WTC11 (cell line): ENCODE measurements at regions not wholly inside any gene's neighbourhood (a gene's known extent, or its start where the extent isn't known, plus 50 kb on each side); places are given as distances from the start of the nearest gene placed in this dataset.
A peak's percentile ranks its signal among the peaks of the same experiment; 100 is the strongest.

Experiments used
- ATAC-seq: fragments of 200-7000 bp; cut with Tn5 transposase; 2 replicates; pipeline ENCODE4 v1.10.0; 2021; ENCODE audit warnings: mild to moderate bottlenecking, moderate library complexity
- CTCF ChIA-PET: fragments of 300-600 bp; sonication (Branson Sonifier 250); formaldehyde crosslinking; loops from one replicate; lab custom pipeline; 2021; ENCODE audit warnings: antibody characterized with exemption; lab: Charles Lee
- POLR2A ChIA-PET: fragments of 350-600 bp; sonication (Branson Sonifier 250); formaldehyde crosslinking; loops from one replicate; lab custom pipeline; 2021; ENCODE audit warnings: antibody characterized with exemption; lab: Charles Lee
- DNase-seq: peaks from one replicate; pipeline ENCODE4 v3.0.0; 2021; ENCODE audit warnings: low spot score
- H3K27ac Mint-ChIP-seq: 2 replicates; pipeline ENCODE4 v1.8.0; 2021; ENCODE audit warnings: mixed read lengths
- H3K27me3 Mint-ChIP-seq: 2 replicates; pipeline ENCODE4 v1.8.0; 2021; ENCODE audit warnings: low read depth, mild to moderate bottlenecking, moderate library complexity, mixed read lengths
- H3K36me3 Mint-ChIP-seq: 2 replicates; pipeline ENCODE4 v1.8.0; 2021; ENCODE audit warnings: mixed read lengths
- H3K4me1 Mint-ChIP-seq: 2 replicates; pipeline ENCODE4 v1.8.0; 2022; ENCODE audit warnings: mixed read lengths
- H3K4me3 Mint-ChIP-seq: 2 replicates; pipeline ENCODE4 v1.8.0; 2021; ENCODE audit warnings: mild to moderate bottlenecking, moderate library complexity, mixed read lengths
- H3K9me3 Mint-ChIP-seq: 2 replicates; pipeline ENCODE4 v1.8.0; 2021; ENCODE audit warnings: mixed read lengths
- CDX4 ChIP-seq: fragments of 250-450 bp; sonication (Bioruptor Pico); IDR thresholded peaks from 2 replicates; pipeline ENCODE4 v1.9.0; 2021; ENCODE audit warnings: moderate library complexity, mild to moderate bottlenecking, inconsistent platforms, borderline replicate concordance
- CREM ChIP-seq: sonication (generic); formaldehyde crosslinking; IDR thresholded peaks from 2 replicates; pipeline ENCODE4 v1.8.1; 2022; ENCODE audit warnings: mild to moderate bottlenecking, missing genetic modification reagents, moderate library complexity
- CTCF ChIP-seq: fragments of 200-600 bp; IDR thresholded peaks from 2 replicates; pipeline ENCODE4 v1.8.0; 2022; ENCODE audit warnings: antibody characterized with exemption
- E2F5 ChIP-seq: sonication (generic); formaldehyde crosslinking; IDR thresholded peaks from 2 replicates; pipeline ENCODE4 v1.8.1; 2022; ENCODE audit warnings: mild to moderate bottlenecking, moderate library complexity, missing genetic modification reagents
- ELF4 ChIP-seq: sonication (generic); formaldehyde crosslinking; IDR thresholded peaks from 2 replicates; pipeline ENCODE4 v1.8.1; 2022; ENCODE audit warnings: low read depth, mild to moderate bottlenecking, moderate library complexity, missing genetic modification reagents
- EMX1 ChIP-seq: fragments of 250-450 bp; sonication (Bioruptor Pico); IDR thresholded peaks from 2 replicates; pipeline ENCODE4 v1.8.0; 2021; ENCODE audit warnings: mild to moderate bottlenecking
- ETV6 ChIP-seq: sonication (generic); formaldehyde crosslinking; IDR thresholded peaks from 2 replicates; pipeline ENCODE4 v1.8.1; 2022; ENCODE audit warnings: mild to moderate bottlenecking, missing genetic modification reagents
- HMGA2 ChIP-seq: fragments of 250-450 bp; sonication (Bioruptor Pico); IDR thresholded peaks from 2 replicates; pipeline ENCODE4 v1.4.0; 2021; ENCODE audit warnings: mild to moderate bottlenecking, moderate library complexity
- IRF1 ChIP-seq: sonication (generic); formaldehyde crosslinking; IDR thresholded peaks from 2 replicates; pipeline ENCODE4 v1.8.0; 2023; ENCODE audit warnings: missing genetic modification reagents
- MAX ChIP-seq: sonication (generic); formaldehyde crosslinking; IDR thresholded peaks from 2 replicates; pipeline ENCODE4 v1.8.0; 2022; ENCODE audit warnings: mild to moderate bottlenecking, missing genetic modification reagents
- NR2C2 ChIP-seq: sonication (generic); formaldehyde crosslinking; IDR thresholded peaks from 2 replicates; pipeline ENCODE4 v1.8.0; 2022; ENCODE audit warnings: mild to moderate bottlenecking, missing genetic modification reagents
- NR3C1 ChIP-seq: sonication (generic); formaldehyde crosslinking; conservative IDR thresholded peaks from 2 replicates; pipeline ENCODE4 v1.8.1; 2023; ENCODE audit warnings: low read depth, mild to moderate bottlenecking, missing genetic modification reagents
- OVOL2 ChIP-seq: fragments of 250-450 bp; sonication (Bioruptor Pico); IDR thresholded peaks from 2 replicates; pipeline ENCODE4 v1.9.0; 2021; ENCODE audit warnings: mild to moderate bottlenecking, borderline replicate concordance
- PRDM15 ChIP-seq: sonication (generic); formaldehyde crosslinking; IDR thresholded peaks from 2 replicates; pipeline ENCODE4 v1.8.0; 2022; ENCODE audit warnings: missing genetic modification reagents
- SMAD3 ChIP-seq: sonication (generic); formaldehyde crosslinking; IDR thresholded peaks from 2 replicates; pipeline ENCODE4 v1.8.0; 2022; ENCODE audit warnings: missing genetic modification reagents, mild to moderate bottlenecking, borderline replicate concordance
- SOX15 ChIP-seq: fragments of 250-450 bp; sonication (Bioruptor Pico); IDR thresholded peaks from 2 replicates; pipeline ENCODE4 v1.9.0; 2021; ENCODE audit warnings: mild to moderate bottlenecking
- TEAD1 ChIP-seq: sonication (generic); formaldehyde crosslinking; IDR thresholded peaks from 2 replicates; pipeline ENCODE4 v1.8.0; 2022; ENCODE audit warnings: mild to moderate bottlenecking, missing genetic modification reagents
- ZBTB21 ChIP-seq: sonication (generic); formaldehyde crosslinking; IDR thresholded peaks from 2 replicates; pipeline ENCODE4 v1.8.1; 2023; ENCODE audit warnings: mild to moderate bottlenecking, missing genetic modification reagents, borderline replicate concordance
- ZNF121 ChIP-seq: sonication (generic); formaldehyde crosslinking; IDR thresholded peaks from 2 replicates; pipeline ENCODE4 v1.8.0; 2023; ENCODE audit warnings: missing genetic modification reagents
- ZNF512 ChIP-seq: sonication (generic); formaldehyde crosslinking; IDR thresholded peaks from 2 replicates; pipeline ENCODE4 v1.8.1; 2022; ENCODE audit warnings: missing genetic modification reagents, borderline replicate concordance

GRCh38 chr4:104064646-104065577 lies 345.1 kb upstream of the TACR3 start:
- Mint-ChIP-seq H3K27ac (no peak overlapping the region), H3K4me1 (peaks cover 11% of the 10 kb centered on the region), H3K27me3 (no peaks in the 10 kb centered on the region), H3K4me3 (no peak overlapping the region), H3K36me3 (no peaks in the 10 kb centered on the region), H3K9me3 (peaks cover 3% of the 10 kb centered on the region; the same call in 1 of the 2 replicates)
- DNase-seq: peak; percentile 59
- ChIA-PET POLR2A (no interaction called here), CTCF (interaction anchor here (1.2 to 1.6 kb wide), 2 partner anchors 68 to 111 kb away, joined by 3 to 5 read pairs; no protein-coding TSS in a partner anchor)
- peak; percentile 96 for ATAC-seq
- TF ChIP-seq MAX (CRISPR knock-in tag): no peak
- peak; percentile 51 for TF ChIP-seq CTCF

- ChIA-PET POLR2A (no interaction called here), CTCF (no interaction called here)
Observed at GRCh38 chr4:104063341-104063740, 343.6 kb upstream of the TACR3 start.

More at GRCh38 chr4:104063341-104063740, 343.6 kb upstream of the TACR3 start:
- Mint-ChIP-seq H3K9me3 (no peaks in the 10 kb centered on the region), H3K27me3 (no peaks in the 10 kb centered on the region), H3K27ac (no peak overlapping the region), H3K4me1 (peaks cover 11% of the 10 kb centered on the region), H3K36me3 (no peaks in the 10 kb centered on the region), H3K4me3 (no peak overlapping the region)
- ATAC-seq: no peak
- TF ChIP-seq PRDM15 (no peak), HMGA2 (CRISPR knock-in tag) (no peak), ELF4 (CRISPR knock-in tag) (no peak), SOX15 (CRISPR knock-in tag) (no peak), NR3C1 (CRISPR knock-in tag) (no peak), ZNF121 (CRISPR knock-in tag) (no peak), CDX4 (CRISPR knock-in tag) (no peak), ETV6 (CRISPR knock-in tag) (no peak), NR2C2 (CRISPR knock-in tag) (no peak), CREM (CRISPR knock-in tag) (no peak), E2F5 (no peak), IRF1 (CRISPR knock-in tag) (no peak), TEAD1 (CRISPR knock-in tag) (no peak), ZNF512 (no peak), ZBTB21 (CRISPR knock-in tag) (no peak), EMX1 (CRISPR knock-in tag) (no peak), OVOL2 (CRISPR knock-in tag) (no peak), SMAD3 (CRISPR knock-in tag) (no peak)
- DNase-seq: no peak
